AG09319 (cell line): ENCODE measurements at regions not wholly inside any gene's neighbourhood (a gene's known extent, or its start where the extent isn't known, plus 50 kb on each side); places are given as distances from the start of the nearest gene placed in this dataset.

ENCODE experiments used
- DNase-seq: peaks from one replicate; pipeline ENCODE4 v3.0.0-alpha.2; 2010; ENCODE audit warnings: low read depth; ENCODE audit errors: extremely low read depth
- CTCF ChIP-seq: IDR thresholded peaks from 2 replicates; pipeline ENCODE4 v1.5.1; 2011; ENCODE audit warnings: low read depth, mild to moderate bottlenecking, inconsistent platforms, low read length, moderate library complexity

- TF ChIP-seq CTCF: no peak
- no peak for DNase-seq
These were observed 357.3 kb downstream of the THBS2 start for GRCh38 chr6:168896321-168896720.

GRCh38 chr6:168895102-168895812 lies 358.4 kb downstream of the THBS2 start:
- DNase-seq: peak; percentile 36
- TF ChIP-seq CTCF: peak; percentile 96

GRCh38 chr6:168892031-168892430 lies 361.6 kb downstream of the THBS2 start:
- TF ChIP-seq CTCF: no peak
- no peak for DNase-seq

GRCh38 chr6:168890981-168891365 lies 362.7 kb downstream of the THBS2 start:
- no peak for DNase-seq
- no peak for TF ChIP-seq CTCF

- no peak for TF ChIP-seq CTCF
These were observed 363.2 kb downstream of the THBS2 start for GRCh38 chr6:168890306-168890980.

GRCh38 chr6:168888786-168889345 lies 364.8 kb downstream of the THBS2 start:
- DNase-seq: no peak

More at GRCh38 chr6:168890306-168890980, 363.2 kb downstream of the THBS2 start:
- DNase-seq: no peak

More at GRCh38 chr6:168888786-168889345, 364.8 kb downstream of the THBS2 start:
- TF ChIP-seq CTCF: no peak
